NCI-H1105 (cell line): ENCODE measurements at regions not wholly inside any gene's neighbourhood (a gene's known extent, or its start where the extent isn't known, plus 50 kb on each side); places are given as distances from the start of the nearest gene placed in this dataset.
"Not testable (repeated sequence)": the region's sequence is repeated elsewhere in the genome, so short reads cannot be mapped to it uniquely, and the experiment has no call there.

Experiments used
- DNase-seq: peaks from one replicate; lab custom pipeline; 2025; lab: John Stamatoyannopoulos, UW

GRCh38 chr10:2342206-2342605 lies 604.9 kb upstream of the ADARB2 start:
- no peak for DNase-seq

- no peak for DNase-seq
These were observed 603.7 kb upstream of the ADARB2 start for GRCh38 chr10:2340831-2341647.

GRCh38 chr10:2335626-2336025 lies 598.3 kb upstream of the ADARB2 start:
- DNase-seq, result no peak

- no peak for DNase-seq
These were observed 597.2 kb upstream of the ADARB2 start for GRCh38 chr10:2334575-2334974.

- DNase-seq, result no peak
These were observed 591.8 kb upstream of the ADARB2 start for GRCh38 chr10:2329082-2329481.

- DNase-seq, result no peak
These were observed 589.1 kb upstream of the ADARB2 start for GRCh38 chr10:2326411-2326810.

GRCh38 chr10:2315045-2315485 lies 577.7 kb upstream of the ADARB2 start:
- DNase-seq, result not testable (repeated sequence)

GRCh38 chr10:2306081-2306480 lies 568.8 kb upstream of the ADARB2 start:
- DNase-seq, result no peak

GRCh38 chr10:2303169-2303568 lies 565.8 kb upstream of the ADARB2 start:
- no peak for DNase-seq

GRCh38 chr10:2301227-2301626 lies 563.9 kb upstream of the ADARB2 start:
- DNase-seq, result no peak

GRCh38 chr10:2300231-2300630 lies 562.9 kb upstream of the ADARB2 start:
- DNase-seq, result no peak

- no peak for DNase-seq
These were observed 559.0 kb upstream of the ADARB2 start for GRCh38 chr10:2296179-2296891.

- DNase-seq, result no peak
These were observed 557.4 kb upstream of the ADARB2 start for GRCh38 chr10:2294739-2295138.

GRCh38 chr10:2284071-2284470 lies 546.7 kb upstream of the ADARB2 start:
- DNase-seq, result no peak

- no peak for DNase-seq
These were observed 544.9 kb upstream of the ADARB2 start for GRCh38 chr10:2282202-2282601.

- DNase-seq, result no peak
These were observed 543.5 kb upstream of the ADARB2 start for GRCh38 chr10:2280713-2281300.

- DNase-seq, result no peak
These were observed 542.4 kb upstream of the ADARB2 start for GRCh38 chr10:2279711-2280110.

GRCh38 chr10:2278363-2278762 lies 541.0 kb upstream of the ADARB2 start:
- no peak for DNase-seq

GRCh38 chr10:2263561-2263960 lies 526.2 kb upstream of the ADARB2 start:
- DNase-seq, result no peak

GRCh38 chr10:2262878-2263277 lies 525.6 kb upstream of the ADARB2 start:
- no peak for DNase-seq

- no peak for DNase-seq
These were observed 525.0 kb upstream of the ADARB2 start for GRCh38 chr10:2262333-2262732.

GRCh38 chr10:2256241-2256640 lies 518.9 kb upstream of the ADARB2 start:
- no peak for DNase-seq

GRCh38 chr10:2252096-2252495 lies 514.8 kb upstream of the ADARB2 start:
- no peak for DNase-seq
